LNCAP (cell line): ENCODE measurements at regions not wholly inside any gene's neighbourhood (a gene's known extent, or its start where the extent isn't known, plus 50 kb on each side); places are given as distances from the start of the nearest gene placed in this dataset.

Source experiments
- TF ChIP-seq, protein P1 (sequence below): fragments of 450-650 bp; IDR thresholded peaks from 2 replicates; pipeline ENCODE4 v1.5.1; 2017; ENCODE audit warnings: mild to moderate bottlenecking

DNA sequence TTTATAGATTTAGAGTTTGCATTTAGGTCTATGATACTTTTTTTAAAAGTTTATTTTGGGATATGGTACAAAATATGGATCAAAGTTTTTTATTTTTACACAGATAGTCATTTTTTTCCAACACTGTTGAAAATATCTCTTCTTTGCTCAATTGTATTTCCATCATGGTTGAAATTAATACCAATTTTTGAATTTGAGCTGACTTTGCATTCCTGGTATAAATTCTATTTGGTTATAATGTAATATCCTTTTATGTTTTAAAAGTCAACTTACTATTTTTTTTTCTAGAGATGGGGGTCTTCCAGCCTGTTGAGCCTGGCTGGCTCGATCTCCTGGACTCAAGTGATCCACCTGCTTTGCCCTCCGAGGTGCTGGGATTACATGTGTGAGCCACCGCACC lies 620.1 kb downstream of the OLFM4 start:
- TF ChIP-seq, protein P1, sequence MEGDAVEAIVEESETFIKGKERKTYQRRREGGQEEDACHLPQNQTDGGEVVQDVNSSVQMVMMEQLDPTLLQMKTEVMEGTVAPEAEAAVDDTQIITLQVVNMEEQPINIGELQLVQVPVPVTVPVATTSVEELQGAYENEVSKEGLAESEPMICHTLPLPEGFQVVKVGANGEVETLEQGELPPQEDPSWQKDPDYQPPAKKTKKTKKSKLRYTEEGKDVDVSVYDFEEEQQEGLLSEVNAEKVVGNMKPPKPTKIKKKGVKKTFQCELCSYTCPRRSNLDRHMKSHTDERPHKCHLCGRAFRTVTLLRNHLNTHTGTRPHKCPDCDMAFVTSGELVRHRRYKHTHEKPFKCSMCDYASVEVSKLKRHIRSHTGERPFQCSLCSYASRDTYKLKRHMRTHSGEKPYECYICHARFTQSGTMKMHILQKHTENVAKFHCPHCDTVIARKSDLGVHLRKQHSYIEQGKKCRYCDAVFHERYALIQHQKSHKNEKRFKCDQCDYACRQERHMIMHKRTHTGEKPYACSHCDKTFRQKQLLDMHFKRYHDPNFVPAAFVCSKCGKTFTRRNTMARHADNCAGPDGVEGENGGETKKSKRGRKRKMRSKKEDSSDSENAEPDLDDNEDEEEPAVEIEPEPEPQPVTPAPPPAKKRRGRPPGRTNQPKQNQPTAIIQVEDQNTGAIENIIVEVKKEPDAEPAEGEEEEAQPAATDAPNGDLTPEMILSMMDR: no peak

DNA sequence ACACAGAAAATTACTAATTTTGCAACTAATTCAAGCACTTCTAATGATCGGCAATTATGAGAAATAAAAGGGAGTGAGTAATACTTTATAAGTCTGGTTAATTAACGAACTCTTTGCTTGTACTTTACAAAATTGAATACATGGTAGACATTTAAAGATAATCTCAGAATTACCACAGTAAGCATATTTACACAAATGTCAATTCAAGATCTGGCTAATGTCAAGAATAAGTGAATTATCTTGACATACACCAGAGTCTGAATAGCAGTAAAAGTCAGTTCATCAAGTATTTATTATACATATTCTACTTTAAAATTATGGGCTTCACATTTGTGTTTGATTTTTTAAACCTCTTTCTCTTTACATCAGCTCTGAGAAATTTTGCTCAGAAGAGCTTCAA lies 643.4 kb downstream of the OLFM4 start:
- TF ChIP-seq, protein P1: no peak

DNA sequence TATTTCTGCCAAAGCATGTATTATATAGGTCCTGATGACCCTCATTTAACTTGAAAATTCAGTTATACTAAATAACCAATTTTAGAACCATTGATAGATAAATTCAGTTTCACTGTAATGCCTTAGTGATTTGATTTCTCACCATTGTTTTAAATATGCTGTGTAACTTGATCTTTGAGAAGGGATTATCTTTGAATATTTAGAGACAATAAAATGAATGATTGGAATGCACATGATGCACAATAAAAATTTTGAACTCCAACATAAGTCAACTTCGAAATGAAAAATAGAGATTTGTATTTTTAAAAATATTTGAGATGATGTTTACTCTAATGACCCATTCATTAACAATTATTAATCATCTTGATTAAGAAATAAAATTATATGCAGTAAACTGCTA lies 654.5 kb downstream of the OLFM4 start:
- TF ChIP-seq, protein P1: no peak

DNA sequence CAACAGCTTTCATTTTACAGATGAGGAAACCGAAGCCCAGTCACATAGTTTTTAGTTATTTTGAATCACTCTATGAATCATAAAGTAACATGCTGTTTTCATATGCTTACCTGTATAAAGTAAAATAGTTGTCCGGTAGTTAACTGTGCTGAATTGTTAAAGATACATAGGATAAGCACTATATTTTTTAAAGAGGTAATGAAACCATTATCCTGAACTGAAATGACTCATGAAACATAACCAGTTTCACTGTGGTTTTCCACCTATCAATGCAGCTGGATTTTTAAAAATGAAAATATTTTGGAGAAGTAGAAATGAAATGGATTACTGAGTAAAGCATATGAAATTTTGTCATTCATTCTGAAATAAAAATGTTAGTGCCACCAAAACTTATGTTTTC lies 655.0 kb downstream of the OLFM4 start:
- TF ChIP-seq, protein P1: no peak

DNA sequence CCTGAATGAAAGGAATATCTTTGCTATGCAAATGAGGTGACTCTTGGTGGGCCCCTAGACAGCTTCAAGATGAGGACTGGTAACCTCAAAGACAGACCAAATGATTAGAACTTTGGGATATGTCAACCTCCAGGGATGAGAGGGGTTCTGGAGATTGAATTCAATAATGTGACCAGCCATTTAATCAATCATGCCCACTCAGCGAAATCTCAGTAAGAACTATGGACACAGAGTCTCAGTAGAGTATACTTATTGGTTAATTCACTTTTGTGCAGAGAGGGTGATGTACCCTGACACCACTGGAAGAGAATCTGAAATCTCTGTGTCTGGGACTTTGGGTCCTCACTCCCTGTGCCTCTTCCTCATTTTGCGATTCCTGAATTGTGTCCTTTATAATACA lies 662.8 kb downstream of the OLFM4 start:
- TF ChIP-seq, protein P1: no peak

DNA sequence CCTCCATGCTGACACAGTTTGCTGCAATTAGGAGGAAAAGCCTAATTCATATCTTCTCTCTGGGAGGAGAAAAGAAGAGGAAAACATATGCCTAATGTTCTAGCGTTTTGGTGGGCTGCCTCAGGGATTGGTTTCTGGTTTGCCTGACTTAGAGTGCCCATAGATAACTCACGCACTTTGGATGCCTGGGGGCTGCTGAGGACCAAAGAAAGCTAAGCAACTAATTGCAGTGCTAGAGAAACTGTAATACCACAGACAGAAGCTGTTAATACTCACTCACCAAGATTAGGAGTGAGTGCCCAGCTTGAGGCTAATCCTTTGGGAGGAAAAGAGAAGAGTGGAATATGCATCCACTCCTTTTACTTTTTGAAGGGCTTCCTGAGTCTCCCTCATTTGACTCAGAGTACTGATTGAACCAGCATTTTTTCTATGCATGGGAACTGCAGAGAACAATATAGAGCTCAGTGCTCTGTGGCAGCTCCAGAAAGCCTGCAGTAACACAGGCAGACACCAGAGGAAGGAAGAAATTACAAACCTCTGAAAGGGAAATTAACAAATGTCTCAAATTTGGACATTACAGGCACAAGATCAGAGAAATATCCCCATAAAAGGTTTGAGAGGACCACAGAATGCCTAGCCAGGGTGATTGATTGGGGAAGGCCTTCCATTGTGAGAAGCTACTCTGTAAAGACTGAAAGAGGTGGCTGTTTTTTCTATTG lies 666.4 kb downstream of the OLFM4 start:
- TF ChIP-seq, protein P1: no peak

DNA sequence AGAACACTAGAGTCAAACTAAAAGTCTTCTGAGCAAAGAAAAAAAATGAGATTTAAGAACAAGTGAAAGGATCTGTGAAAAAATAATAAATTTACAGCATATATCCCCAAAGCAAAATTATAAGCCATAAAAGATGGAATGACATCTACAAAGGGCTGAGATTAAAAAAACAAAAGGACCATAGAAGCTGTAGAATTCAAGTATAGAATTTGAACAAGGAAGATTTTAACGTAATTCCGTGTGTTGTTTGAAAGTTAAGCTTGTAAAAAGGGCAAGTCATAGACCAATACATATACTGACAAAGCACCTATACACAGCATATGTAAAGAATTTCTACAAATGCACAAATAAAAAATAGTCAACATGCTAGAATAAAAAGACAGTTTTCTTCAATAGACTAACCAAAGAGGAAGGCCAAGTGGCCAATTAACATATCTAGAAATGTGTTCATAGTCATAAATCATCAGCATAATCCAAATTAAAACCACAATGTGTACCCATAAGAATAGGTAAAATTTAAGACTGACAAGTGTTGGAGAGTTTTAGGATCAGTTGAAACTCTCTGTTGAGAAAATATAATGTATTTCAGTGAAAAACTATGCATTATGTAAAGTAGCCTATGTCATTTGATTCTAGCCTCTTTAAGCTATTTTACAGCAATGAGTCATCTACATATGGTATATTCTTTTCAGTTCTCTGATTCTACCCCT lies 674.9 kb downstream of the OLFM4 start:
- TF ChIP-seq, protein P1: no peak
